Fibroblast of lung (primary cell): ENCODE measurements at regions not wholly inside any gene's neighbourhood (a gene's known extent, or its start where the extent isn't known, plus 50 kb on each side); places are given as distances from the start of the nearest gene placed in this dataset.

ENCODE experiments used
- DNase-seq, 2 donors: peaks; one replicate each; pipeline versions ENCODE4 v3.0.0 to v3.0.0-alpha.2; 2010; ENCODE audit warnings: low read depth in 2 of 2
- H2AFZ ChIP-seq: 2 replicates; pipeline ENCODE4 v1.5.1; 2012; ENCODE audit warnings: low read length, control low read depth, inconsistent platforms
- H3K27ac ChIP-seq: 2 replicates; pipeline ENCODE4 v1.5.1; 2011; ENCODE audit warnings: low read length, control low read depth; ENCODE audit not compliant: insufficient read depth
- H3K27me3 ChIP-seq: 2 replicates; pipeline ENCODE4 v1.5.1; 2011; ENCODE audit warnings: mild to moderate bottlenecking, low read length; ENCODE audit not compliant: control insufficient read depth, insufficient read depth
- H3K36me3 ChIP-seq: 2 replicates; pipeline ENCODE4 v1.5.1; 2011; ENCODE audit warnings: low read length; ENCODE audit not compliant: control insufficient read depth, insufficient read depth
- H3K4me1 ChIP-seq: 2 replicates; pipeline ENCODE4 v1.5.1; 2011; ENCODE audit warnings: low read length; ENCODE audit not compliant: control insufficient read depth, insufficient read depth; ENCODE audit errors: extremely low read depth
- H3K4me2 ChIP-seq: 2 replicates; pipeline ENCODE4 v1.5.1; 2011; ENCODE audit warnings: low read length, control low read depth; ENCODE audit not compliant: insufficient read depth; ENCODE audit errors: extremely low read depth
- H3K4me3 ChIP-seq, 4 experiments: fragments of 200-600 bp in 1 of 4; sonication (generic) in 1 of 4; replicated peaks in 1 of 4; 2 replicates each; pipeline ENCODE4 v1.5.1; 2011 to 2016; ENCODE audit warnings: low read length in 4 of 4, low read depth in 3 of 4, mild to moderate bottlenecking in 3 of 4, control low read depth in 2 of 4, inconsistent platforms in 1 of 4, mixed read lengths in 1 of 4; ENCODE audit not compliant: insufficient read depth in 1 of 4; ENCODE audit errors: control extremely low read depth in 1 of 4
- H3K79me2 ChIP-seq: 2 replicates; pipeline ENCODE4 v1.5.1; 2012; ENCODE audit warnings: mild to moderate bottlenecking, low read length, inconsistent platforms; ENCODE audit not compliant: control insufficient read depth, insufficient read depth
- H3K9ac ChIP-seq: 2 replicates; pipeline ENCODE4 v1.5.1; 2011; ENCODE audit warnings: mild to moderate bottlenecking, low read length, control low read depth; ENCODE audit not compliant: insufficient read depth
- H3K9me3 ChIP-seq: 2 replicates; pipeline ENCODE4 v1.5.1; 2012; ENCODE audit warnings: low read depth, low read length; ENCODE audit not compliant: control insufficient read depth, insufficient read depth
- H4K20me1 ChIP-seq: 2 replicates; pipeline ENCODE4 v1.5.1; 2011; ENCODE audit warnings: low read length; ENCODE audit not compliant: control insufficient read depth, insufficient read depth; ENCODE audit errors: extremely low read depth
- EZH2 ChIP-seq: IDR thresholded peaks from 2 replicates; pipeline ENCODE4 v1.5.1; 2012; ENCODE audit warnings: low read length, control low read depth, mild to moderate bottlenecking; ENCODE audit errors: missing control alignments
- TF ChIP-seq, protein P1 (sequence below), 2 donors: IDR thresholded peaks in 1 of 2; conservative IDR thresholded peaks in 1 of 2; 1 replicate in 1 of 2; 2 replicates in 1 of 2; pipeline ENCODE4 v1.5.1; 2011 to 2012; ENCODE audit warnings: low read length in 2 of 2, control low read depth in 1 of 2, inconsistent platforms in 1 of 2, low read depth in 1 of 2, mild to moderate bottlenecking in 1 of 2

DNA sequence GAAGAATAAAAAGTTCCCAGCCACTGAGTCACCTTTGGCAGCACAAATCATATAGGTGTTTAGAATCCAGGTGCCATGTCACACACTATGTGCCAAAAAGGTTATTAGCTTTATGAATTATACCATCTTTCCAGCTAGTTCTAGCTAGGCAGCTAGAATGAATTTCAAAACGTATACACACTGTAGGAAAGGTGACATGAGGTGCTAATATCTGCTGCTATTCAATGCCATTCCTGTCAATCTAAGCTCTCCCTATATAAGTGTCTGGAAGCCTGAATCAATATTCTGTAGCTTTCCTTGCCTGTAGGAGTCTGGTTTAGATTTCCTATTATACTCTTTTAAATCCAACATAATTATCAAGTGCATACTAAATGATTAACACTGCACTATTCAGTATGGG is 868.6 kb downstream of the GATA3 start:
- H3K27ac ChIP-seq = no peak overlapping the region
- H4K20me1 ChIP-seq = no peaks in the 10 kb centered on the region
- H3K9ac ChIP-seq = no peak overlapping the region
- no peaks in the 10 kb centered on the region for H3K36me3 ChIP-seq
- H3K9me3 ChIP-seq = no peaks in the 10 kb centered on the region
- DNase-seq = no peak
- H3K79me2 ChIP-seq = no peaks in the 10 kb centered on the region
- H3K4me1 ChIP-seq = no peaks in the 10 kb centered on the region
- no peak overlapping the region for H2AFZ ChIP-seq
- TF ChIP-seq, protein P1, sequence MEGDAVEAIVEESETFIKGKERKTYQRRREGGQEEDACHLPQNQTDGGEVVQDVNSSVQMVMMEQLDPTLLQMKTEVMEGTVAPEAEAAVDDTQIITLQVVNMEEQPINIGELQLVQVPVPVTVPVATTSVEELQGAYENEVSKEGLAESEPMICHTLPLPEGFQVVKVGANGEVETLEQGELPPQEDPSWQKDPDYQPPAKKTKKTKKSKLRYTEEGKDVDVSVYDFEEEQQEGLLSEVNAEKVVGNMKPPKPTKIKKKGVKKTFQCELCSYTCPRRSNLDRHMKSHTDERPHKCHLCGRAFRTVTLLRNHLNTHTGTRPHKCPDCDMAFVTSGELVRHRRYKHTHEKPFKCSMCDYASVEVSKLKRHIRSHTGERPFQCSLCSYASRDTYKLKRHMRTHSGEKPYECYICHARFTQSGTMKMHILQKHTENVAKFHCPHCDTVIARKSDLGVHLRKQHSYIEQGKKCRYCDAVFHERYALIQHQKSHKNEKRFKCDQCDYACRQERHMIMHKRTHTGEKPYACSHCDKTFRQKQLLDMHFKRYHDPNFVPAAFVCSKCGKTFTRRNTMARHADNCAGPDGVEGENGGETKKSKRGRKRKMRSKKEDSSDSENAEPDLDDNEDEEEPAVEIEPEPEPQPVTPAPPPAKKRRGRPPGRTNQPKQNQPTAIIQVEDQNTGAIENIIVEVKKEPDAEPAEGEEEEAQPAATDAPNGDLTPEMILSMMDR (conservative IDR thresholded peaks at IDR 0.05 in 1 of 2, IDR thresholded peaks at IDR 0.05 in 1 of 2; ENCODE audit: low read depth in 1 of 2, low read length in 2 of 2) = no peak
- TF ChIP-seq EZH2 = no peak
- no peaks in the 10 kb centered on the region for H3K27me3 ChIP-seq
- H3K4me3 ChIP-seq = no peak overlapping the region
- no peak overlapping the region for H3K4me2 ChIP-seq

DNA sequence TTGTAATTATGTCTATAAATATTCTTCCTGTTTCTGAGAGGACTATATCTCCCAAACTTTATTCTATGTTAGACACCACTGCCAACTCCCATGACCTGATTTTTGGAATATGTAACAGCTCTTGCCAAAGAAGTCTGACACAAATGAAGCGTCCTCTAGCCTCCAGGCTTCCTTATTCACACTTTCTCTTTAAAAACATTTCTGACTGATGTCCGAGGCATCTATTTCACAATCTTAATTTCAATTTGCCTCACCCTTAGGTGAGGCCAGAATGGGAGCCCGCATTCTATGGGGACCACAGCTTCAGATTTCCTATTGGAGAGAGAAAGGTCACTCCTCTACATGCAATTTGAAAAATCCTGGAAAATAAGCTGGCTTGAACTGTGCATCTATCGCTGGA is 873.2 kb downstream of the GATA3 start:
- Histone ChIP-seq H3K9ac (no peak overlapping the region), H3K4me3 (no peak overlapping the region), H3K36me3 (no peaks in the 10 kb centered on the region), H3K9me3 (no peaks in the 10 kb centered on the region), H4K20me1 (no peaks in the 10 kb centered on the region), H3K27ac (no peak overlapping the region), H3K79me2 (no peaks in the 10 kb centered on the region), H3K27me3 (no peaks in the 10 kb centered on the region), H3K4me1 (no peaks in the 10 kb centered on the region), H3K4me2 (no peak overlapping the region), H2AFZ (no peak overlapping the region)
- DNase-seq = no peak
- TF ChIP-seq, protein P1 (conservative IDR thresholded peaks at IDR 0.05 in 1 of 2, IDR thresholded peaks at IDR 0.05 in 1 of 2; ENCODE audit: low read depth in 1 of 2, low read length in 2 of 2) = no peak
- no peak for TF ChIP-seq EZH2

DNA sequence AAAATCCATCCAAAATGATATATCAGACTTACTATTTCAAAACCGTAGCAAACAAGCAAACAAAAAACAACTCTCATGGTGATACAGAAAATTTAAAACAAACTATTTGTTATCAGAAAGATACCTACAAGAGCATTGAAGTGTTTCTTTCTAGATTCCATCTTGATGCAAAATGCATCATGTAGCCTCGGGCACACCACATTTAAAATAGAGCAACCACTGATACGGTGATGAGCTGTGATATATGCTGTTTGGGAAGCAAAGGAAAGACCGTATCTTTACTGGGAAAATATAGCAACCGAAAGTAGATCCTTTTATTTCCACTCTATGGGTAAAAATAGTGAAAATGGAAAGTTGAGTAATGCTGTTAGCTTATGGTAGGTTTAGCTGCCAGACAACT is 892.0 kb downstream of the GATA3 start:
- DNase-seq = no peak
- no peak overlapping the region for H3K4me2 ChIP-seq
- no peaks in the 10 kb centered on the region for H3K79me2 ChIP-seq
- H3K4me3 ChIP-seq = no peak overlapping the region
- no peaks in the 10 kb centered on the region for H4K20me1 ChIP-seq
- no peak overlapping the region for H3K9ac ChIP-seq
- no peak for TF ChIP-seq EZH2
- TF ChIP-seq, protein P1 (conservative IDR thresholded peaks at IDR 0.05 in 1 of 2, IDR thresholded peaks at IDR 0.05 in 1 of 2; ENCODE audit: low read depth in 1 of 2, low read length in 2 of 2) = no peak
- no peaks in the 10 kb centered on the region for H3K4me1 ChIP-seq
- no peak overlapping the region for H3K27ac ChIP-seq
- no peaks in the 10 kb centered on the region for H3K9me3 ChIP-seq
- no peaks in the 10 kb centered on the region for H3K27me3 ChIP-seq
- H2AFZ ChIP-seq = no peak overlapping the region
- H3K36me3 ChIP-seq = no peaks in the 10 kb centered on the region
